Breast epithelium (tissue), 3 donors: ENCODE measurements at regions not wholly inside any gene's neighbourhood (a gene's known extent, or its start where the extent isn't known, plus 50 kb on each side); places are given as distances from the start of the nearest gene placed in this dataset.

Experiments used
- CTCF ChIP-seq, 3 donors: fragments of 450-650 bp; IDR thresholded peaks; one replicate each; pipeline ENCODE4 v1.5.1; 2016 to 2017; ENCODE audit warnings: antibody characterized with exemption in 3 of 3, mild to moderate bottlenecking in 3 of 3, moderate library complexity in 3 of 3
- POLR2A ChIP-seq: fragments of 450-650 bp; IDR thresholded peaks from one replicate; pipeline ENCODE4 v1.6.1; 2016; ENCODE audit warnings: antibody characterized with exemption, mild to moderate bottlenecking, moderate library complexity
- POLR2AphosphoS5 ChIP-seq, 3 donors: sonication (generic); formaldehyde crosslinking; IDR thresholded peaks; one replicate each; pipeline ENCODE4 v1.6.1; 2017; ENCODE audit warnings: antibody characterized with exemption in 3 of 3

- no peak for TF ChIP-seq POLR2A
- TF ChIP-seq CTCF (IDR thresholded peaks at IDR 0.05): no peak
- TF ChIP-seq POLR2AphosphoS5 (IDR thresholded peaks at IDR 0.05): no peak
Measured at GRCh38 chr9:111152614-111153406, 114.5 kb upstream of the LPAR1 start.
